SIG-M5 treated with dmso at 0.1 percent for 504 hours (cell line): ENCODE measurements at regions not wholly inside any gene's neighbourhood (a gene's known extent, or its start where the extent isn't known, plus 50 kb on each side); places are given as distances from the start of the nearest gene placed in this dataset.
"Not testable (repeated sequence)": the region's sequence is repeated elsewhere in the genome, so short reads cannot be mapped to it uniquely, and the experiment has no call there.

Source experiments
- DNase-seq: peaks from one replicate; lab custom pipeline; 2025; ENCODE audit not compliant: unreplicated experiment; lab: John Stamatoyannopoulos, UW

- no peak for DNase-seq
Observed at GRCh38 chr16:65754820-65755691, 611.4 kb upstream of the CDH5 start.

- no peak for DNase-seq
Observed at GRCh38 chr16:65752522-65752844, 614.0 kb upstream of the CDH5 start.

GRCh38 chr16:65751622-65752521 lies 614.6 kb upstream of the CDH5 start:
- no peak for DNase-seq

DNA sequence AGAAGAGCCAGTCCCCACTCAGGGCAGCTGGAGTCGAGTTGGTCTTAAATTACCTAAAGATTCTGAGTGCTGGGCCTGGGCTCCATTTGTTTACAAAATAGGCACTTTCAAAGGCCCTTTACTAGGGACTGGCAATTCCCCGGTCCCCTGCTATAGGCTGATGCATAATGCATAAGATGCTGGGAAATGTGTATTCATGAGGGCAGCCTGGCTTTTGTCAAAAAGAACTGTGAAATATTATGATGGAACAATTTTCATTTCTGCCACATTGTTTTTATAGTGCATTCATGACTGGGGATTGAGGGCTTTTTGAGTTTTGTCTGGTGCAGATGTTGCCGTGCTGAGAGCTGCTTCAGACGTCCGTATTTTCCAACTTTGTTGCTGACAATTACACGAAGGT lies 617.0 kb upstream of the CDH5 start:
- no peak for DNase-seq

- no peak for DNase-seq
Observed at GRCh38 chr16:65746941-65747340, 619.5 kb upstream of the CDH5 start.

- no peak for DNase-seq
Observed at GRCh38 chr16:65745201-65745708, 621.2 kb upstream of the CDH5 start.

DNA sequence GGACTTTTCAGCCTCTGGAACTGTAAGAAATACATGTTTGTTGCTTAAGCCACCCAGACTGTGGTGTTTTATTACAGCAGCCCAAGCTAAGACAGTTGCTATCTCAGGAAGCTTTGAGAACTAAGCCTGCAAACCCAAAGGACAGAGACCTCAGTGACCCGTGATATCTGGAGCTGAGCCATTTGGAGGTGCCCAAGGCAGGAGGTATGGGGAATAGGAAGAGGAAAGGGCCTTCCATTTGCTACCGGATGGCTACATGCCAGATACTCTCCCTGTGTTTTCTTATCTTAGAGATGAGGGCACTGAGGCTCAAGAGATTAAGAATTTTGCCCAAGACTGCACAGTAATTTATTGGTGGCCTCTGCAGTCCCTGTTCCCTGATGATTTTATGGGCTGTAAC lies 622.1 kb upstream of the CDH5 start:
- no peak for DNase-seq

- DNase-seq, result no peak
Observed at GRCh38 chr16:65743558-65743957, 621.7 kb upstream of the CDH11 start.

GRCh38 chr16:65740711-65741110 lies 618.8 kb upstream of the CDH11 start:
- no peak for DNase-seq

- DNase-seq, result no peak
Observed at GRCh38 chr16:65739518-65739917, 617.7 kb upstream of the CDH11 start.

DNA sequence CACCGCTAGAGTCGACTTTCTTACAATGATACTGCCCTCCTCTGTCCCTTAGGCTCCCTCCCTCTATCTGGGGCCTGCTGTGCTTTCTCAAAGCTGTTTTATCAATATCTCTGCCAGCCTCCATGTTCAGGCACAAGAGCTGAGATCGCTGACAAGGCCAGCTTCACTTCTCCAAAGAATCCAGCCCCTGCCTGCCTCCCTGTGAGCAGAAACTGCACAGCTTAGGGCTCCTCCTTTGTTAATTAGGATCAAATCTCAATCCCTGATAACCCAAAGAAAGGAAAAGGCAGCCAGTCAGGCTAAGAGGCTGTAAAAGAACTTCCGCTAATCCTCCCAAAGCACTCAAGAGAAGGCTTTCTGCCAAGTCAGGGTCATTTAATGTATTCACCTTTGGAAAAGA lies 616.0 kb upstream of the CDH11 start:
- no peak for DNase-seq

DNA sequence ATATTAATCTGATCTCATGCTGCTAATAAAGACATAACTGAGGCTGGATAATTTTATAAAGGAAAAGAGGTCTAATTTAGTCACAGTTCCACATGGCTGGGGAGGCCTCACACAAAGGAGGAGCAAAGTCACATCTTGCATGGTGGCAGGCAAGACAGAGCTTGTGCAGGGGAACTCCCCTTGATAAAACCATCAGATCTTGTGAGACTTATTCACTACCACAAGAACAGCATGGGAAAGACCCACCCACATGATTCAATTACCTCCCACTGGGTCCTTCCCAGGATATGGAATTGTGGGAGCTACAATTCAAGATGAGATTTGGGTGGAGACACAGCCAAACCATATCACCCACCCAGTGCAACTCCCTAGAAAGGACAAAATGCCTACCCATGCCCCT lies 613.8 kb upstream of the CDH11 start:
- DNase-seq, result not testable (repeated sequence)

DNA sequence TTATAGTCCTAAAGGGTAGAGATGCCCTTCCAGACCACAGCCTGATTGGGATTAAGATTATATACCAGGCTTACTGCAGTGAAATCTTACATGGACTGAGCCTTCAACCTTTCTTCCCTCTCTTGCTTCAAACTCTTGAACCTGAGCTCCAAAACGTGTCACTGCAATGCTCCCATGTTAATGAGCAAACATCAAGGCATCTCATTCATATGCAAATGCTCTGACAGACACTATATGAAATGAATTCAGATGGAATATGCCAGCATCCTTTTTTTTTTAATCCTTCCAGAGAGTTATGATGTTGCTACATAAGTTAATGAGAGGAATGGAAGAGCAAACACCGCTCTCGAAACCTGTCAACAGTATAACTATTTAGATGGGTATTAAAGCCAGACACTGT lies 611.9 kb upstream of the CDH11 start:
- DNase-seq, result no peak

DNA sequence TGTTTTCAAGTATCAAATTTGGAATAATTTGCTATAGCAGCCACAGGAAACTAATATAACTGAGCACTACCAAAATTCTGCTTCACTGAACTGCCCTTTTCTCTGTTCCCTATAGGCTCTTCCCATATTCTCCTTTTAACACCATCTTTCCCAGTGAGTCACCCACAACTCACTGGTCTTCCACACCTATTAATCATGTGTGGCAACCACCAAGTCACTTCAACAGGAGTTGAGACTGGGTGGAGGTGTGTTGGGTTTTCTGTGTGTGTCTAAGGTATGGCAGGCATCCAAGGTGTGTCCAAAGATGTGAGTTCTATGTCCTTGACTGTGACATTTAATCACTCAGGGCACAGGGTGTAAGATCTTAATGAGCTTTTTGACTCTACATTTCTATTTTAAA lies 610.0 kb upstream of the CDH11 start:
- DNase-seq, result no peak

DNA sequence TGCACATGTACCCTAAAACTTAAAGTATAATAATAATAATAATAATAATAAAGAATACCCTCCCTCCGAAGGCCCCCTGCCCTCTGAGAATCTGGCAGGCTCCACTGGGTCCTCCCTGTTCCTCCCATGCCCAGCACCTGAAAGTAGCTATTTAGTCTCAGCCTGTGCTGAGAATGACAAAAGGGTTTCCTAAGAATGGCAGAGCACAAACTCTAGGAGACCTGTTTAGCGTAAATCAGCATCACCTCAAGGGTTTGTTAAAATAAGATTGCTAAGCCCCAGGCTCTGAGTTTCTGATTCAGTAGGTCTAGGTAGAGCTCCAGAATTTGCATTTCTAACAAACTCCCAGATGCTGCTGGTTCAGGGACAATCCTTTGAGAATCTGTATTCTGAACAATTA lies 606.8 kb upstream of the CDH11 start:
- no peak for DNase-seq

DNA sequence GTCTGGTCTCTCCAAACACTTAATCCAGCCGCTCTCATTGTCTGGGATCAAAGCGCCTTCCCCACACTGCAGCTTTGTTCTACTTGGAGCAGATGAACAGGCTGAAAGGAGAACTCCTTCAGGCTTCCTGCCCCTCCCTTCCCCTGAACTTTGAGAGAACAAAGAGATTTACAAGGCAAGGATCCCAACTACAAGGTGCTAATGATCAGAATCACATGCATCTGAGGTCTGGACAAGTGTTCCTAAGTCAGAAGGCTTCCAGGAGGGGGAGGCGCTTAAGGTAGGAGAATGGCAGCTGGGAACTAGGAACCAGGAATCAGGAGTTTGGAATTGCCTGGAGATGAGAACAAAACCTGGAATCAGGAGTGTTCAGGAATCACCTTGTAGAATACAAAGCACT lies 606.3 kb upstream of the CDH11 start:
- DNase-seq, result no peak

- no peak for DNase-seq
Observed at GRCh38 chr16:65727534-65728137, 605.8 kb upstream of the CDH11 start.

- DNase-seq, result no peak
Observed at GRCh38 chr16:65725156-65725845, 603.4 kb upstream of the CDH11 start.

GRCh38 chr16:65722429-65722828 lies 600.6 kb upstream of the CDH11 start:
- no peak for DNase-seq

DNA sequence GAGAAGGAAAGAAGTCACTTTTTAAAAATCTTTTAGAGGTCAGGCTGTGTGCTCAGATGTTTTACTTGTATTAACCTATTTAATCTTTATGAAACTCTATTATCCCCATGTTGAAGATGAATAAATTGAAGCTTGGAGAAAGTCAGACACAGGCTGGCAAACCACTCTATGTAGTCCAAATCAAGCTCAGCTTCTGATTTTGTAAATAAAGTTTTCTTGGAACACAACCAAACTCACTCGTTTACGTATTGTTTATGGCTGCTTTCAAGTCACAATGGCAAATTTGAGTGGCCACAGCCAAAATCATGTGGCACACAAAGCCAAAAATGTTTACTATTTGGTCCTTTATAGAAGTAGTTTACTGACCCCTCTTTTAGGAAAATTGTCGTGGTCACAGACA lies 596.0 kb upstream of the CDH11 start:
- DNase-seq, result no peak
